GM12878 (cell line): ENCODE measurements at regions not wholly inside any gene's neighbourhood (a gene's known extent, or its start where the extent isn't known, plus 50 kb on each side); places are given as distances from the start of the nearest gene placed in this dataset.

Source experiments
- ATF7 ChIP-seq: fragments of 450-650 bp; IDR thresholded peaks from 2 replicates; pipeline ENCODE4 v1.6.1; 2016; ENCODE audit warnings: low read depth, mild to moderate bottlenecking
- BACH1 ChIP-seq: fragments of 450-650 bp; IDR thresholded peaks from 2 replicates; pipeline ENCODE4 v1.6.1; 2017; ENCODE audit warnings: mild to moderate bottlenecking, borderline replicate concordance
- HCFC1 ChIP-seq: fragments of 150-350 bp; IDR thresholded peaks from 2 replicates; pipeline ENCODE4 v1.6.1; 2014; ENCODE audit warnings: low read length
- JUND ChIP-seq: IDR thresholded peaks from 2 replicates; pipeline ENCODE4 v1.6.1; 2012; ENCODE audit warnings: low read depth, mild to moderate bottlenecking, low read length, improper control_type of control experiment, moderate library complexity
- MTA2 ChIP-seq: fragments of 450-650 bp; IDR thresholded peaks from 2 replicates; pipeline ENCODE4 v1.6.1; 2016; ENCODE audit warnings: low read depth, mild to moderate bottlenecking, moderate library complexity
- MXI1 ChIP-seq: fragments of 150-350 bp; IDR thresholded peaks from 2 replicates; pipeline ENCODE4 v1.6.1; 2011; ENCODE audit warnings: low read depth, mild to moderate bottlenecking, inconsistent platforms, low read length, improper control_type of control experiment
- NR2C2 ChIP-seq: IDR thresholded peaks from 2 replicates; pipeline ENCODE4 v1.6.1; 2011; ENCODE audit warnings: borderline replicate concordance, low read depth; ENCODE audit not compliant: control insufficient read depth, insufficient read length
- POLR2A ChIP-seq: IDR thresholded peaks from 2 replicates; pipeline ENCODE4 v1.6.1; 2011; ENCODE audit warnings: low read depth, mild to moderate bottlenecking, low read length
- SMC3 ChIP-seq: IDR thresholded peaks from 2 replicates; pipeline ENCODE4 v1.6.1; 2011; ENCODE audit warnings: low read length, improper control_type of control experiment, borderline replicate concordance
- SUZ12 ChIP-seq: fragments of 200-600 bp; sonication (generic); IDR thresholded peaks from one replicate; pipeline ENCODE4 v1.6.1; 2018; ENCODE audit warnings: antibody characterized with exemption, mild to moderate bottlenecking; ENCODE audit not compliant: unreplicated experiment
- ZSCAN29 ChIP-seq: fragments of 450-650 bp; IDR thresholded peaks from 2 replicates; pipeline ENCODE4 v1.6.1; 2017; ENCODE audit warnings: mild to moderate bottlenecking, moderate library complexity
- TF ChIP-seq, protein P1 (sequence below), 3 experiments: IDR thresholded peaks in 2 of 3; conservative IDR thresholded peaks in 1 of 3; 2 replicates each; pipeline ENCODE4 v1.5.1; 2011; ENCODE audit warnings: low read depth in 3 of 3, low read length in 3 of 3, mild to moderate bottlenecking in 3 of 3, control low read depth in 2 of 3, moderate library complexity in 2 of 3, inconsistent platforms in 1 of 3, mixed read lengths in 1 of 3; ENCODE audit not compliant: control insufficient read depth in 2 of 3, insufficient read depth in 1 of 3; ENCODE audit errors: extremely low read depth in 1 of 3
- TF ChIP-seq, protein P2 (sequence below): IDR thresholded peaks from 2 replicates; pipeline ENCODE4 v1.6.1; 2011; ENCODE audit warnings: low read depth, mild to moderate bottlenecking, low read length, moderate library complexity, borderline replicate concordance; ENCODE audit errors: extremely low read depth

DNA sequence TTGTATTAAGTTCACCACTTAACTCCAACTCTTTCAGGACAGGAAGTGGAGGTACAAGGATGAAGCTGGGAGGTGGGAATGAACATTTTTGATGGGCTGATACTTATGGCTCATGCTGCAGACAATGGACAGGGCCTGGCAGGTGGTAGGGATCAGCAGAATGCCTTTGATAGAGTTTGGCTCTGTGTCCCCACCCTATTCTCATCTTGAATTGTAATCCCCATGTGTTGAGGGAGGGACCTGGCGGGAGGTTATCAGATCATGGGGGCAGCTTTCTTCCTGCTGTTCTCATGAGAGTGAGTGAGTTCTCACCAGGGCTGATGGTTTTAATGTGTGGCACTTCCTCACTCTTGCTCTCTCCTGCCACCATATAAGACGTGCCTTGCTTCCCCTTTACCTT is 87.3 kb upstream of the PRLR start:
- TF ChIP-seq NR2C2 (no peak), MXI1 (no peak), ATF7 (no peak), ZSCAN29 (no peak), POLR2A (no peak), JUND (no peak), SUZ12 (no peak), MTA2 (no peak), HCFC1 (no peak), SMC3 (no peak), BACH1 (no peak)
- TF ChIP-seq, protein P1, sequence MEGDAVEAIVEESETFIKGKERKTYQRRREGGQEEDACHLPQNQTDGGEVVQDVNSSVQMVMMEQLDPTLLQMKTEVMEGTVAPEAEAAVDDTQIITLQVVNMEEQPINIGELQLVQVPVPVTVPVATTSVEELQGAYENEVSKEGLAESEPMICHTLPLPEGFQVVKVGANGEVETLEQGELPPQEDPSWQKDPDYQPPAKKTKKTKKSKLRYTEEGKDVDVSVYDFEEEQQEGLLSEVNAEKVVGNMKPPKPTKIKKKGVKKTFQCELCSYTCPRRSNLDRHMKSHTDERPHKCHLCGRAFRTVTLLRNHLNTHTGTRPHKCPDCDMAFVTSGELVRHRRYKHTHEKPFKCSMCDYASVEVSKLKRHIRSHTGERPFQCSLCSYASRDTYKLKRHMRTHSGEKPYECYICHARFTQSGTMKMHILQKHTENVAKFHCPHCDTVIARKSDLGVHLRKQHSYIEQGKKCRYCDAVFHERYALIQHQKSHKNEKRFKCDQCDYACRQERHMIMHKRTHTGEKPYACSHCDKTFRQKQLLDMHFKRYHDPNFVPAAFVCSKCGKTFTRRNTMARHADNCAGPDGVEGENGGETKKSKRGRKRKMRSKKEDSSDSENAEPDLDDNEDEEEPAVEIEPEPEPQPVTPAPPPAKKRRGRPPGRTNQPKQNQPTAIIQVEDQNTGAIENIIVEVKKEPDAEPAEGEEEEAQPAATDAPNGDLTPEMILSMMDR (IDR thresholded peaks at IDR 0.05 in 2 of 3, conservative IDR thresholded peaks at IDR 0.05 in 1 of 3; ENCODE audit: control insufficient read depth in 2 of 3, extremely low read depth in 1 of 3, insufficient read depth in 1 of 3, low read depth in 3 of 3, low read length in 3 of 3), result no peak
- TF ChIP-seq, protein P2, sequence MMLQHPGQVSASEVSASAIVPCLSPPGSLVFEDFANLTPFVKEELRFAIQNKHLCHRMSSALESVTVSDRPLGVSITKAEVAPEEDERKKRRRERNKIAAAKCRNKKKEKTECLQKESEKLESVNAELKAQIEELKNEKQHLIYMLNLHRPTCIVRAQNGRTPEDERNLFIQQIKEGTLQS, result no peak
